ENCODE measurements at regions not wholly inside any gene's neighbourhood (a gene's known extent, or its start where the extent isn't known, plus 50 kb on each side); places are given as distances from the start of the nearest gene placed in this dataset.

- H3K9me3 ChIP-seq (ENCODE audit: control insufficient read depth, low read length), result no peaks in the 10 kb centered on the region
- no peak overlapping the region for H3K27ac ChIP-seq (ENCODE audit: insufficient read depth, low read depth, low read length, poor library complexity, severe bottlenecking)
These were observed 141.0 kb downstream of the RPIA start for GRCh38 chr2:88832311-88832991.

DNA sequence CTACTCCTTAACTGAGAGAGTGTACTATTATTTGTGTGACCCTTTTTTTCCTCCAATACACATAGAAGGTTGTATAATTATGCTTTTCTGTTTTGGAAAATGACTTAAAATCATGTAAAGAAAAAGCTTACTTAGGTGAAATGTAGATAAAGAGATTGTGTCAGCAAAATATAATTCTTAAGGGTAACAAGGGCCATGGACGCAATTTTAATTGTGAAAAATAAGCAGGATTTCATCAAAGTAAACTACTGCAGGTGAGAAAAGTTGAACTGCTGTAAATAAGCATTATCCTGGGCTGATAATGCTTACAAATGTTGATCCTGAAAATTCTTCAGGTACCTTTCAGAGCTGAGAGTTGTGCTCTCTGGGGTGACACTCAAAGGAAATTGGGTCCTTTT, 141.5 kb downstream of the RPIA start:
- no peak overlapping the region for H3K4me3 ChIP-seq (ENCODE audit: insufficient read depth, low read depth, low read length)
- WGBS, 2 experiments, result 94 to 95% methylated on average over 1 of the region's 1 CpG
- H3K36me3 ChIP-seq (ENCODE audit: control insufficient read depth, insufficient read depth, low read length), result no peaks in the 10 kb centered on the region
- no peaks in the 10 kb centered on the region for H3K4me1 ChIP-seq (ENCODE audit: control insufficient read depth, insufficient read depth, low read length)
- no peaks in the 10 kb centered on the region for H3K27me3 ChIP-seq (ENCODE audit: control insufficient read depth, insufficient read depth, low read length, poor library complexity, severe bottlenecking)
- no peak overlapping the region for H3K27ac ChIP-seq (ENCODE audit: insufficient read depth, low read depth, low read length, poor library complexity, severe bottlenecking)
- H3K9me3 ChIP-seq (ENCODE audit: control insufficient read depth, low read length), result no peaks in the 10 kb centered on the region

More at GRCh38 chr2:88832311-88832991, 141.0 kb downstream of the RPIA start:
- 85 to 90% methylated on average over 8 of the region's 8 CpGs for WGBS, 2 experiments
- Histone ChIP-seq H3K36me3 (ENCODE audit: control insufficient read depth, insufficient read depth, low read length) (no peaks in the 10 kb centered on the region), H3K4me3 (ENCODE audit: insufficient read depth, low read depth, low read length) (no peak overlapping the region), H3K4me1 (ENCODE audit: control insufficient read depth, insufficient read depth, low read length) (no peaks in the 10 kb centered on the region), H3K27me3 (ENCODE audit: control insufficient read depth, insufficient read depth, low read length, poor library complexity, severe bottlenecking) (no peaks in the 10 kb centered on the region)

DNA sequence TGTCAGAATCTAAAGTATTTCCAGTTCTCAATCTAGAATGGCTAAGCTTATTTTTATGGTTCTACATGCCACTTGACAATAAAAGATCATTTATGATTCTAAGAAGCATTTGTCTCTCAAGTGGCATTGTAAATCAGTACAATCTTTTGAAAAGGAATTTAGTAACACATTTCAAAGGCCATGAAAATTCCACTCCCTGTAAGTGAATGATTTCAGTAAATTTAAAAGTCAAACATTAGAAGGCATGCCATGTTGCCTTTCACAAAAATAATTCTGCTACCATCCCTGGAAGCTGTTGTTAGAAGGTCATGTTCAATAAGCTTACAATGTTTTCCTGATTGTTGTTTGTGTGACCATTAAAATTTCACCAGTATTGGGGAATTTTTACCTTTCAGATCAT, 142.9 kb downstream of the RPIA start:
- H3K4me3 ChIP-seq (ENCODE audit: insufficient read depth, low read depth, low read length), result no peak overlapping the region
- H3K27ac ChIP-seq (ENCODE audit: insufficient read depth, low read depth, low read length, poor library complexity, severe bottlenecking), result no peak overlapping the region
- H3K36me3 ChIP-seq (ENCODE audit: control insufficient read depth, insufficient read depth, low read length), result no peaks in the 10 kb centered on the region
- H3K27me3 ChIP-seq (ENCODE audit: control insufficient read depth, insufficient read depth, low read length, poor library complexity, severe bottlenecking), result no peaks in the 10 kb centered on the region
- no peaks in the 10 kb centered on the region for H3K9me3 ChIP-seq (ENCODE audit: control insufficient read depth, low read length)
- H3K4me1 ChIP-seq (ENCODE audit: control insufficient read depth, insufficient read depth, low read length), result no peaks in the 10 kb centered on the region

DNA sequence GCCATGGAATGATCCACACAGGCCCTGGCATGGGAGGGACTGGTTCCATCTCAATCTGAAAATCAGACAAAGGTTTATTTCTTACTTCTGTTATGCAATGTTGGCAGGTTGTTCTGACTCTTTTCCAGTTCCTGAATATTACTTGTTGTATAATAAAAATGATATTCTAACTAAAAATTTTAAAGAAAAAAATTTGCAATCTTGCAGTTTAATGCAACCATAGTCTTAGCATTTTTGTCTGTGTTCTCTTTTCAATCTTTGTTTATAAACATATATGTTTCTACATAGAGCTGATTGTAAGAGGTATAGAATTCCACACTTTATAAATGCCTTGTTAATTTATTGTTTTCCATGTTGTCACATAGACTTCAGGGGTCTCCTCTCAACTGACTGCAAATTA, 143.4 kb downstream of the RPIA start:
- H3K4me3 ChIP-seq (ENCODE audit: insufficient read depth, low read depth, low read length), result no peak overlapping the region
- H3K27ac ChIP-seq (ENCODE audit: insufficient read depth, low read depth, low read length, poor library complexity, severe bottlenecking), result no peak overlapping the region
- no peaks in the 10 kb centered on the region for H3K36me3 ChIP-seq (ENCODE audit: control insufficient read depth, insufficient read depth, low read length)
- no peaks in the 10 kb centered on the region for H3K9me3 ChIP-seq (ENCODE audit: control insufficient read depth, low read length)
- H3K4me1 ChIP-seq (ENCODE audit: control insufficient read depth, insufficient read depth, low read length), result no peaks in the 10 kb centered on the region
- H3K27me3 ChIP-seq (ENCODE audit: control insufficient read depth, insufficient read depth, low read length, poor library complexity, severe bottlenecking), result no peaks in the 10 kb centered on the region

DNA sequence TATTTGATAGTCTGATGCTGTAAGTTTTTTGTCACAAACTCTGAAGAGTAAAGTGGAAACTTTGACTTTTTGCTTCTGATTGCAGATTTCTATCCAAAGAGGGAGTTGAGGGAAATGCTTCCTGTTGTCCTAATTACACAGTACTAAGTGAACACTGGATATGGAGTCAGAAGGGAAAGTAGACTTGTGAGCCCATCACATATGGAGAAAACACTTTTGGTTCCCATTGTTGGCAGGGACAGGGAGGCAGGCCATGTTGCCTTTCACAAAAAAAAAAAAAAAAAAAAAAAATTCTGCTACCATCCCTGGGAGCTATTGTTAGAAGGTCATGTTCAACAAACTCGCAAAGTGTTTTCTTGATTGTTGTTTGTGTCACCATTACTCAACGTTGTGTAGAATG, 144.3 kb downstream of the RPIA start:
- WGBS, 2 experiments, result 96 to 97% methylated on average over 2 of the region's 2 CpGs
- Histone ChIP-seq H3K36me3 (ENCODE audit: control insufficient read depth, insufficient read depth, low read length) (no peaks in the 10 kb centered on the region), H3K4me1 (ENCODE audit: control insufficient read depth, insufficient read depth, low read length) (no peaks in the 10 kb centered on the region), H3K27ac (ENCODE audit: insufficient read depth, low read depth, low read length, poor library complexity, severe bottlenecking) (no peak overlapping the region), H3K27me3 (ENCODE audit: control insufficient read depth, insufficient read depth, low read length, poor library complexity, severe bottlenecking) (no peaks in the 10 kb centered on the region), H3K9me3 (ENCODE audit: control insufficient read depth, low read length) (no peaks in the 10 kb centered on the region), H3K4me3 (ENCODE audit: insufficient read depth, low read depth, low read length) (no peak overlapping the region)

GRCh38 chr2:88836351-88836750, 144.9 kb downstream of the RPIA start:
- Histone ChIP-seq H3K27ac (ENCODE audit: insufficient read depth, low read depth, low read length, poor library complexity, severe bottlenecking) (no peak overlapping the region), H3K36me3 (ENCODE audit: control insufficient read depth, insufficient read depth, low read length) (no peaks in the 10 kb centered on the region), H3K4me3 (ENCODE audit: insufficient read depth, low read depth, low read length) (no peak overlapping the region), H3K27me3 (ENCODE audit: control insufficient read depth, insufficient read depth, low read length, poor library complexity, severe bottlenecking) (no peaks in the 10 kb centered on the region), H3K4me1 (ENCODE audit: control insufficient read depth, insufficient read depth, low read length) (no peaks in the 10 kb centered on the region), H3K9me3 (ENCODE audit: control insufficient read depth, low read length) (no peaks in the 10 kb centered on the region)

DNA sequence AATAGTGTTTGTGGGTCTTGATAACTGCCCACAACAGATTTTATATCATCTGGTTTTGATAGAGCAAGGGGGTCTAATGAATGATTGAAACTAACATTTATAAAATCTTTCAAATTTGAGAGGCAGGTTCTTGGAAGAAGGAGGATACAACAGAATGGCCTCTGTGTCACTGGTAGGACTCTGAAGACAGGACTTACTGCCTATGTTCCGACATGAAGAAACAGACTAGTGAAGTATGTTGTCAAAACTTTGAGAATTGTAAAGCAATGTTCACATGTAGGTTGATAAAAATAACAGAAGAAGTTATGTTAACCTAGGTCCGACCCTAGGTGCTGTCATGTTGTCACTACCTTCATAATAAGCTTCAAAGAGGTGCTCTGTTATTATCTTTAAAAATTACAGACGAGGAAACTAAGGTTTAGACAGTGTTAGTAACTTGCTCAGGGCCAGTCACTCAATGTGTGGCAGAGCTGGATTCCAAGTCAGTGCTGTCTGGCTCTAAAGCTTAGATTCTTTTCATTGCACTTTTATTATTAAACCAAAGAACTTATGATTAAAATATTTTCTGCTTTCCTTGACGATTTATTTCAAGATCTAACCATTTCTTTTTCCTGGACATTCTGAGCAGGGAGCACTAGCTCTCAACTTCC, 146.2 kb downstream of the RPIA start:
- Histone ChIP-seq H3K27me3 (ENCODE audit: control insufficient read depth, insufficient read depth, low read length, poor library complexity, severe bottlenecking) (no peaks in the 10 kb centered on the region), H3K27ac (ENCODE audit: insufficient read depth, low read depth, low read length, poor library complexity, severe bottlenecking) (no peak overlapping the region), H3K4me3 (ENCODE audit: insufficient read depth, low read depth, low read length) (no peak overlapping the region), H3K9me3 (ENCODE audit: control insufficient read depth, low read length) (no peaks in the 10 kb centered on the region), H3K4me1 (ENCODE audit: control insufficient read depth, insufficient read depth, low read length) (no peaks in the 10 kb centered on the region), H3K36me3 (ENCODE audit: control insufficient read depth, insufficient read depth, low read length) (no peaks in the 10 kb centered on the region)
- 88 to 91% methylated on average over 4 of the region's 4 CpGs for WGBS, 2 experiments

- no peaks in the 10 kb centered on the region for H3K27me3 ChIP-seq (ENCODE audit: control insufficient read depth, insufficient read depth, low read length, poor library complexity, severe bottlenecking)
- H3K36me3 ChIP-seq (ENCODE audit: control insufficient read depth, insufficient read depth, low read length), result no peaks in the 10 kb centered on the region
- no peak overlapping the region for H3K4me3 ChIP-seq (ENCODE audit: insufficient read depth, low read depth, low read length)
- H3K9me3 ChIP-seq (ENCODE audit: control insufficient read depth, low read length), result no peaks in the 10 kb centered on the region
- 88 to 96% methylated on average over 4 of the region's 4 CpGs for WGBS, 2 experiments
- no peaks in the 10 kb centered on the region for H3K4me1 ChIP-seq (ENCODE audit: control insufficient read depth, insufficient read depth, low read length)
- no peak overlapping the region for H3K27ac ChIP-seq (ENCODE audit: insufficient read depth, low read depth, low read length, poor library complexity, severe bottlenecking)
These were observed 146.7 kb downstream of the RPIA start for GRCh38 chr2:88838165-88838635.

GRCh38 chr2:88841224-88841929, 149.9 kb downstream of the RPIA start:
- Histone ChIP-seq H3K36me3 (ENCODE audit: control insufficient read depth, insufficient read depth, low read length) (no peaks in the 10 kb centered on the region), H3K4me1 (ENCODE audit: control insufficient read depth, insufficient read depth, low read length) (no peaks in the 10 kb centered on the region), H3K27ac (ENCODE audit: insufficient read depth, low read depth, low read length, poor library complexity, severe bottlenecking) (no peak overlapping the region), H3K27me3 (ENCODE audit: control insufficient read depth, insufficient read depth, low read length, poor library complexity, severe bottlenecking) (no peaks in the 10 kb centered on the region), H3K4me3 (ENCODE audit: insufficient read depth, low read depth, low read length) (no peak overlapping the region), H3K9me3 (ENCODE audit: control insufficient read depth, low read length) (no peaks in the 10 kb centered on the region)
- 92 to 95% methylated on average over 8 of the region's 8 CpGs for WGBS, 2 experiments

GRCh38 chr2:88842656-88843460, 151.4 kb downstream of the RPIA start:
- no peaks in the 10 kb centered on the region for H3K36me3 ChIP-seq (ENCODE audit: control insufficient read depth, insufficient read depth, low read length)
- 91 to 96% methylated on average over 1 of the region's 1 CpG for WGBS, 2 experiments
- H3K4me3 ChIP-seq (ENCODE audit: insufficient read depth, low read depth, low read length), result no peak overlapping the region
- H3K27me3 ChIP-seq (ENCODE audit: control insufficient read depth, insufficient read depth, low read length, poor library complexity, severe bottlenecking), result no peaks in the 10 kb centered on the region
- no peaks in the 10 kb centered on the region for H3K9me3 ChIP-seq (ENCODE audit: control insufficient read depth, low read length)
- H3K27ac ChIP-seq (ENCODE audit: insufficient read depth, low read depth, low read length, poor library complexity, severe bottlenecking), result no peak overlapping the region
- H3K4me1 ChIP-seq (ENCODE audit: control insufficient read depth, insufficient read depth, low read length), result no peaks in the 10 kb centered on the region

Measured in ectodermal cell (in vitro differentiated cells).